GM12892 (cell line): ENCODE measurements at regions not wholly inside any gene's neighbourhood (a gene's known extent, or its start where the extent isn't known, plus 50 kb on each side); places are given as distances from the start of the nearest gene placed in this dataset.

Source experiments
- POLR2A ChIP-seq: IDR thresholded peaks from 2 replicates; pipeline ENCODE4 v1.6.1; 2011; ENCODE audit warnings: low read depth, low read length, control low read depth
- POLR2AphosphoS5 ChIP-seq: IDR thresholded peaks from 2 replicates; pipeline ENCODE4 v1.6.1; 2011; ENCODE audit warnings: low read depth, low read length, control low read depth
- TAF1 ChIP-seq: IDR thresholded peaks from 2 replicates; pipeline ENCODE4 v1.6.1; 2011; ENCODE audit warnings: low read depth, mild to moderate bottlenecking, control low read depth, low read length, borderline replicate concordance

GRCh38 chr5:166712447-166713185 lies 1578.8 kb upstream of the WWC1 start:
- TF ChIP-seq POLR2A (no peak), POLR2AphosphoS5 (no peak), TAF1 (no peak)
